GM12878 (cell line): ENCODE measurements at regions not wholly inside any gene's neighbourhood (a gene's known extent, or its start where the extent isn't known, plus 50 kb on each side); places are given as distances from the start of the nearest gene placed in this dataset.
A peak's percentile ranks its signal among the peaks of the same experiment; 100 is the strongest.

ENCODE experiments used
- ASH2L ChIP-seq: fragments of 300-600, 200-600 bp; sonication (generic); IDR thresholded peaks from 2 replicates; pipeline ENCODE4 v1.6.1; 2017; ENCODE audit warnings: low read depth, mild to moderate bottlenecking, borderline replicate concordance
- BMI1 ChIP-seq: fragments of 450-650 bp; IDR thresholded peaks from 2 replicates; pipeline ENCODE4 v1.6.1; 2016; ENCODE audit warnings: mild to moderate bottlenecking, moderate library complexity, borderline replicate concordance
- BRCA1 ChIP-seq: IDR thresholded peaks from 2 replicates; pipeline ENCODE4 v1.6.1; 2011; ENCODE audit warnings: low read depth, low read length, improper control_type of control experiment
- CEBPB ChIP-seq, 2 experiments: fragments of 150-350 bp in 1 of 2; IDR thresholded peaks; 2 replicates each; pipeline ENCODE4 v1.6.1; 2012 to 2014; ENCODE audit warnings: low read depth in 2 of 2, low read length in 2 of 2, borderline replicate concordance in 1 of 2, inconsistent platforms in 1 of 2
- CHD2 ChIP-seq: IDR thresholded peaks from 2 replicates; pipeline ENCODE4 v1.6.1; 2011; ENCODE audit warnings: low read depth, low read length, improper control_type of control experiment, borderline replicate concordance
- DPF2 ChIP-seq: fragments of 450-650 bp; IDR thresholded peaks from 2 replicates; pipeline ENCODE4 v1.6.1; 2017; ENCODE audit warnings: mild to moderate bottlenecking
- FOXK2 ChIP-seq: fragments of 450-650 bp; IDR thresholded peaks from 2 replicates; pipeline ENCODE4 v1.6.1; 2017; ENCODE audit warnings: mild to moderate bottlenecking, moderate library complexity
- HCFC1 ChIP-seq: fragments of 150-350 bp; IDR thresholded peaks from 2 replicates; pipeline ENCODE4 v1.6.1; 2014; ENCODE audit warnings: low read length
- IKZF2 ChIP-seq, 2 experiments: fragments of 450-650 bp; IDR thresholded peaks; 2 replicates each; pipeline ENCODE4 v1.6.1; 2017; ENCODE audit warnings: mild to moderate bottlenecking in 2 of 2, moderate library complexity in 2 of 2
- RAD21 ChIP-seq: IDR thresholded peaks from 2 replicates; pipeline ENCODE4 v1.6.1; 2011; ENCODE audit warnings: mild to moderate bottlenecking, low read depth, low read length, moderate library complexity; ENCODE audit not compliant: insufficient read depth
- RAD51 ChIP-seq: fragments of 450-650 bp; IDR thresholded peaks from 2 replicates; pipeline ENCODE4 v1.6.1; 2016; ENCODE audit warnings: moderate library complexity, mild to moderate bottlenecking, inconsistent platforms
- SIX5 ChIP-seq: IDR thresholded peaks from 2 replicates; pipeline ENCODE4 v1.6.1; 2011; ENCODE audit warnings: mild to moderate bottlenecking, low read depth, low read length, moderate library complexity; ENCODE audit not compliant: severe bottlenecking
- SMAD5 ChIP-seq: IDR thresholded peaks from 2 replicates; pipeline ENCODE4 v1.6.1; 2016; ENCODE audit warnings: antibody characterized with exemption, low read depth
- SP1 ChIP-seq: IDR thresholded peaks from one replicate; pipeline ENCODE4 v1.6.1; 2011; ENCODE audit warnings: low read depth, low read length
- SREBF2 ChIP-seq: IDR thresholded peaks from 2 replicates; pipeline ENCODE4 v1.6.1; 2012; ENCODE audit warnings: mild to moderate bottlenecking, low read length
- SUPT20H ChIP-seq: IDR thresholded peaks from 2 replicates; pipeline ENCODE4 v1.6.1; 2011; ENCODE audit warnings: low read depth, mild to moderate bottlenecking, low read length, moderate library complexity, borderline replicate concordance; ENCODE audit not compliant: control insufficient read depth
- SUZ12 ChIP-seq: fragments of 200-600 bp; sonication (generic); IDR thresholded peaks from one replicate; pipeline ENCODE4 v1.6.1; 2018; ENCODE audit warnings: antibody characterized with exemption, mild to moderate bottlenecking; ENCODE audit not compliant: unreplicated experiment
- YY1 ChIP-seq: IDR thresholded peaks from 2 replicates; pipeline ENCODE4 v1.6.1; 2011; ENCODE audit warnings: low read depth, mild to moderate bottlenecking, low read length
- ZNF24 ChIP-seq: fragments of 450-650 bp; IDR thresholded peaks from 2 replicates; pipeline ENCODE4 v1.6.1; 2017; ENCODE audit warnings: antibody characterized with exemption, mild to moderate bottlenecking
- ZNF384 ChIP-seq: IDR thresholded peaks from 2 replicates; pipeline ENCODE4 v1.6.1; 2012; ENCODE audit warnings: low read depth, mild to moderate bottlenecking, low read length, improper control_type of control experiment, borderline replicate concordance
- TF ChIP-seq, protein P1 (sequence below): IDR thresholded peaks from 2 replicates; pipeline ENCODE4 v1.6.1; 2011; ENCODE audit warnings: borderline replicate concordance, low read depth, mild to moderate bottlenecking, moderate library complexity, mixed read lengths, low read length; ENCODE audit not compliant: insufficient read depth; ENCODE audit errors: extremely low read length
- TF ChIP-seq, protein P2 (sequence below): IDR thresholded peaks from 2 replicates; pipeline ENCODE4 v1.6.1; 2011; ENCODE audit warnings: mild to moderate bottlenecking, low read depth, low read length, moderate library complexity; ENCODE audit not compliant: insufficient replicate concordance
- TF ChIP-seq, protein P3 (sequence below): IDR thresholded peaks from 2 replicates; pipeline ENCODE4 v1.6.1; 2012; ENCODE audit warnings: low read depth, low read length, improper control_type of control experiment
- TF ChIP-seq, protein P4 (sequence below): fragments of 450-650 bp; formaldehyde crosslinking; IDR thresholded peaks from 2 replicates; pipeline ENCODE4 v1.4.0; 2020; ENCODE audit warnings: mild to moderate bottlenecking, moderate library complexity

DNA sequence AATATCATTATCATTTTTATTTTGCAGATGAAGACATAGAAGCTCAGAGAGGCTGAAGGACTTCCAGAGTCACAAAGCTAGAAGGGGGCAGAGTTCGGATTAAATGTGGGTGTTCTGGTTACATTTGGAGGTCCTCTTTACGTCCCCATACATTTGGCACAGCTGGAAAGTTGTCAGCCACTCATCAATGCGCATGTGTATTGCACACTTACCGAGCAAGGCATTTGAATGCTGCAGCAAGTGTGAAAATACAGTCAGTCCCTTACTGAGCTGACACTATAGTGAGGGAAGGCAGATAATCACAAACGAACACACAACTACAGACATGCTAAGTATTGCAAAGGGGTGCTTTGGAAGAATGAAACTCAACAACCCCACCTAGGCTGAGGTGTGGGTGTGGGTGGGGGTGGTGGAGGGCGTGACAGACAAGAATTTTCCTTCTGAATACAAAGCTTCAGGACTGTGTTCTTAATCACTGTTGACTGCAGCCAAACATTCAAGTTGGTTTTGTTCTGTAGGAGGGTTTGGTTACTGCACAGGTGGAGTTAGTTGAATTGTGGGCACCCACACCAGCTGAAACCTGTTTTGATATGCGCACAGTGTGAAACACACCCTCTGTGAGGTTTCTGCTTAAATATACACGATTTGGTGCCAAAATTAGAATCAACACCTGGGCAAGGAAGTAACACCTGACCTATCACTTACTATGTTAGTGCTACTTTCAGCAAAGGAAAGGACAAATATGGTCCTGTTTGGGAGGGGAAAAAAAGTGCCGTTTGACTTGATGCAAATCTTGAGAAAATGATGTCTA lies 72.4 kb downstream of the COQ2 start (continued):
- TF ChIP-seq, protein P1, sequence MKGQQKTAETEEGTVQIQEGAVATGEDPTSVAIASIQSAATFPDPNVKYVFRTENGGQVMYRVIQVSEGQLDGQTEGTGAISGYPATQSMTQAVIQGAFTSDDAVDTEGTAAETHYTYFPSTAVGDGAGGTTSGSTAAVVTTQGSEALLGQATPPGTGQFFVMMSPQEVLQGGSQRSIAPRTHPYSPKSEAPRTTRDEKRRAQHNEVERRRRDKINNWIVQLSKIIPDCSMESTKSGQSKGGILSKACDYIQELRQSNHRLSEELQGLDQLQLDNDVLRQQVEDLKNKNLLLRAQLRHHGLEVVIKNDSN: no peak
- no peak for TF ChIP-seq HCFC1
- no peak for TF ChIP-seq SUPT20H
- TF ChIP-seq CEBPB (IDR thresholded peaks at IDR 0.05; ENCODE audit: borderline replicate concordance in 1 of 2, low read depth in 2 of 2, low read length in 2 of 2): no peak
- 0 out of 2 replicates have a peak, but pooled peaks have one; percentile 22 for TF ChIP-seq DPF2
- TF ChIP-seq SREBF2: no peak
- TF ChIP-seq YY1: no peak
- peak; percentile 70 for TF ChIP-seq RAD51
- no peak for TF ChIP-seq FOXK2
- peak; percentile 55; the same call in 1 of the 2 replicates for TF ChIP-seq CHD2
- TF ChIP-seq ASH2L: no peak
- TF ChIP-seq BRCA1: no peak
- TF ChIP-seq ZNF384: no peak; the same call in 1 of the 2 replicates
- TF ChIP-seq IKZF2 (IDR thresholded peaks at IDR 0.05): peak; percentile 68 to 74; a peak in 3 of 4 replicates
- TF ChIP-seq, protein P2, sequence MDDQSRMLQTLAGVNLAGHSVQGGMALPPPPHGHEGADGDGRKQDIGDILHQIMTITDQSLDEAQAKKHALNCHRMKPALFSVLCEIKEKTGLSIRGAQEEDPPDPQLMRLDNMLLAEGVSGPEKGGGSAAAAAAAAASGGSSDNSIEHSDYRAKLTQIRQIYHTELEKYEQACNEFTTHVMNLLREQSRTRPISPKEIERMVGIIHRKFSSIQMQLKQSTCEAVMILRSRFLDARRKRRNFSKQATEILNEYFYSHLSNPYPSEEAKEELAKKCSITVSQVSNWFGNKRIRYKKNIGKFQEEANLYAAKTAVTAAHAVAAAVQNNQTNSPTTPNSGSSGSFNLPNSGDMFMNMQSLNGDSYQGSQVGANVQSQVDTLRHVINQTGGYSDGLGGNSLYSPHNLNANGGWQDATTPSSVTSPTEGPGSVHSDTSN: no peak
- TF ChIP-seq, protein P3, sequence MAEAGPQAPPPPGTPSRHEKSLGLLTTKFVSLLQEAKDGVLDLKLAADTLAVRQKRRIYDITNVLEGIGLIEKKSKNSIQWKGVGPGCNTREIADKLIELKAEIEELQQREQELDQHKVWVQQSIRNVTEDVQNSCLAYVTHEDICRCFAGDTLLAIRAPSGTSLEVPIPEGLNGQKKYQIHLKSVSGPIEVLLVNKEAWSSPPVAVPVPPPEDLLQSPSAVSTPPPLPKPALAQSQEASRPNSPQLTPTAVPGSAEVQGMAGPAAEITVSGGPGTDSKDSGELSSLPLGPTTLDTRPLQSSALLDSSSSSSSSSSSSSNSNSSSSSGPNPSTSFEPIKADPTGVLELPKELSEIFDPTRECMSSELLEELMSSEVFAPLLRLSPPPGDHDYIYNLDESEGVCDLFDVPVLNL: no peak
- TF ChIP-seq, protein P4, sequence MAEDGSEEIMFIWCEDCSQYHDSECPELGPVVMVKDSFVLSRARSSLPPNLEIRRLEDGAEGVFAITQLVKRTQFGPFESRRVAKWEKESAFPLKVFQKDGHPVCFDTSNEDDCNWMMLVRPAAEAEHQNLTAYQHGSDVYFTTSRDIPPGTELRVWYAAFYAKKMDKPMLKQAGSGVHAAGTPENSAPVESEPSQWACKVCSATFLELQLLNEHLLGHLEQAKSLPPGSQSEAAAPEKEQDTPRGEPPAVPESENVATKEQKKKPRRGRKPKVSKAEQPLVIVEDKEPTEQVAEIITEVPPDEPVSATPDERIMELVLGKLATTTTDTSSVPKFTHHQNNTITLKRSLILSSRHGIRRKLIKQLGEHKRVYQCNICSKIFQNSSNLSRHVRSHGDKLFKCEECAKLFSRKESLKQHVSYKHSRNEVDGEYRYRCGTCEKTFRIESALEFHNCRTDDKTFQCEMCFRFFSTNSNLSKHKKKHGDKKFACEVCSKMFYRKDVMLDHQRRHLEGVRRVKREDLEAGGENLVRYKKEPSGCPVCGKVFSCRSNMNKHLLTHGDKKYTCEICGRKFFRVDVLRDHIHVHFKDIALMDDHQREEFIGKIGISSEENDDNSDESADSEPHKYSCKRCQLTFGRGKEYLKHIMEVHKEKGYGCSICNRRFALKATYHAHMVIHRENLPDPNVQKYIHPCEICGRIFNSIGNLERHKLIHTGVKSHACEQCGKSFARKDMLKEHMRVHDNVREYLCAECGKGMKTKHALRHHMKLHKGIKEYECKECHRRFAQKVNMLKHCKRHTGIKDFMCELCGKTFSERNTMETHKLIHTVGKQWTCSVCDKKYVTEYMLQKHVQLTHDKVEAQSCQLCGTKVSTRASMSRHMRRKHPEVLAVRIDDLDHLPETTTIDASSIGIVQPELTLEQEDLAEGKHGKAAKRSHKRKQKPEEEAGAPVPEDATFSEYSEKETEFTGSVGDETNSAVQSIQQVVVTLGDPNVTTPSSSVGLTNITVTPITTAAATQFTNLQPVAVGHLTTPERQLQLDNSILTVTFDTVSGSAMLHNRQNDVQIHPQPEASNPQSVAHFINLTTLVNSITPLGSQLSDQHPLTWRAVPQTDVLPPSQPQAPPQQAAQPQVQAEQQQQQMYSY: no peak
- TF ChIP-seq SUZ12: no peak
- no peak for TF ChIP-seq SP1
- no peak for TF ChIP-seq ZNF24
- 0 out of 2 replicates have a peak, but pooled peaks have one; percentile 21 for TF ChIP-seq BMI1
- TF ChIP-seq SIX5: no peak
- TF ChIP-seq SMAD5: no peak
- TF ChIP-seq RAD21: no peak
